DND-41 (cell line): ENCODE measurements at regions not wholly inside any gene's neighbourhood (a gene's known extent, or its start where the extent isn't known, plus 50 kb on each side); places are given as distances from the start of the nearest gene placed in this dataset.

Experiments used
- ATAC-seq: fragments of 200-7000 bp; cut with Tn5 transposase; 3 replicates; pipeline ENCODE4 v1.9.1; 2021; ENCODE audit warnings: low read depth; ENCODE audit not compliant: insufficient read depth
- DNase-seq: peaks from one replicate; pipeline ENCODE4 v3.0.0-alpha.2; 2020
- H2AFZ ChIP-seq: 2 replicates; pipeline ENCODE4 v1.6.0; 2012; ENCODE audit warnings: low read depth, low read length
- H3K27ac ChIP-seq: 2 replicates; pipeline ENCODE4 v1.5.1; 2012; ENCODE audit warnings: low read length, inconsistent platforms
- H3K27me3 ChIP-seq: fragments of 200-600 bp; sonication (generic); 2 replicates; pipeline ENCODE4 v1.6.0; 2012; ENCODE audit warnings: low read length, mild to moderate bottlenecking, inconsistent platforms; ENCODE audit not compliant: insufficient read depth, poor library complexity
- H3K36me3 ChIP-seq: 2 replicates; pipeline ENCODE4 v1.5.1; 2012; ENCODE audit warnings: low read length, inconsistent platforms; ENCODE audit not compliant: insufficient read depth
- H3K4me1 ChIP-seq: 2 replicates; pipeline ENCODE4 v1.5.1; 2012; ENCODE audit warnings: mild to moderate bottlenecking, low read length; ENCODE audit not compliant: insufficient read depth
- H3K4me2 ChIP-seq: 2 replicates; pipeline ENCODE4 v1.6.0; 2012; ENCODE audit warnings: mild to moderate bottlenecking, moderate library complexity, low read length, inconsistent platforms; ENCODE audit not compliant: insufficient read depth
- H3K4me3 ChIP-seq, 2 experiments: fragments of 200-600 bp in 1 of 2; shearing (Covaris generic) in 1 of 2; 2 replicates each; pipeline ENCODE4 v1.5.1; 2012 to 2016; ENCODE audit warnings: inconsistent platforms in 2 of 2, low read length in 2 of 2, mild to moderate bottlenecking in 2 of 2, low read depth in 1 of 2, moderate library complexity in 1 of 2
- H3K79me2 ChIP-seq: 2 replicates; pipeline ENCODE4 v1.6.0; 2012; ENCODE audit warnings: low read length, inconsistent platforms; ENCODE audit not compliant: insufficient read depth
- H3K9ac ChIP-seq: 2 replicates; pipeline ENCODE4 v1.6.0; 2012; ENCODE audit warnings: low read depth, mild to moderate bottlenecking, inconsistent platforms, low read length, moderate library complexity
- H3K9me3 ChIP-seq: 2 replicates; pipeline ENCODE4 v1.5.1; 2012; ENCODE audit warnings: low read length, moderate library complexity, mild to moderate bottlenecking, inconsistent platforms; ENCODE audit not compliant: insufficient read depth, severe bottlenecking
- H4K20me1 ChIP-seq: 2 replicates; pipeline ENCODE4 v1.6.0; 2012; ENCODE audit warnings: low read length; ENCODE audit not compliant: insufficient read depth
- EZH2 ChIP-seq: IDR thresholded peaks from 3 replicates; pipeline ENCODE4 v1.6.1; 2012; ENCODE audit warnings: borderline replicate concordance, low read depth, mild to moderate bottlenecking, moderate library complexity, low read length, inconsistent platforms; ENCODE audit not compliant: severe bottlenecking
- TF ChIP-seq, protein P1 (sequence below): IDR thresholded peaks from 2 replicates; pipeline ENCODE4 v1.5.1; 2012; ENCODE audit warnings: borderline replicate concordance, low read length, moderate library complexity, mild to moderate bottlenecking; ENCODE audit not compliant: poor library complexity, severe bottlenecking; ENCODE audit errors: extremely low read depth

- Histone ChIP-seq H3K4me3 (no peak overlapping the region), H3K4me2 (peak overlapping the region; percentile 4; the same call in 1 of the 2 replicates), H3K27ac (peak overlapping the region; percentile 54), H4K20me1 (no peaks in the 10 kb centered on the region), H3K79me2 (no peaks in the 10 kb centered on the region), H3K36me3 (no peaks in the 10 kb centered on the region), H3K27me3 (no peaks in the 10 kb centered on the region), H3K4me1 (peaks cover 14% of the 10 kb centered on the region), H3K9ac (no peak overlapping the region), H3K9me3 (no peaks in the 10 kb centered on the region), H2AFZ (peak overlapping the region; percentile 44; the same call in 1 of the 2 replicates)
- DNase-seq, result peak; percentile 32
- TF ChIP-seq, protein P1, sequence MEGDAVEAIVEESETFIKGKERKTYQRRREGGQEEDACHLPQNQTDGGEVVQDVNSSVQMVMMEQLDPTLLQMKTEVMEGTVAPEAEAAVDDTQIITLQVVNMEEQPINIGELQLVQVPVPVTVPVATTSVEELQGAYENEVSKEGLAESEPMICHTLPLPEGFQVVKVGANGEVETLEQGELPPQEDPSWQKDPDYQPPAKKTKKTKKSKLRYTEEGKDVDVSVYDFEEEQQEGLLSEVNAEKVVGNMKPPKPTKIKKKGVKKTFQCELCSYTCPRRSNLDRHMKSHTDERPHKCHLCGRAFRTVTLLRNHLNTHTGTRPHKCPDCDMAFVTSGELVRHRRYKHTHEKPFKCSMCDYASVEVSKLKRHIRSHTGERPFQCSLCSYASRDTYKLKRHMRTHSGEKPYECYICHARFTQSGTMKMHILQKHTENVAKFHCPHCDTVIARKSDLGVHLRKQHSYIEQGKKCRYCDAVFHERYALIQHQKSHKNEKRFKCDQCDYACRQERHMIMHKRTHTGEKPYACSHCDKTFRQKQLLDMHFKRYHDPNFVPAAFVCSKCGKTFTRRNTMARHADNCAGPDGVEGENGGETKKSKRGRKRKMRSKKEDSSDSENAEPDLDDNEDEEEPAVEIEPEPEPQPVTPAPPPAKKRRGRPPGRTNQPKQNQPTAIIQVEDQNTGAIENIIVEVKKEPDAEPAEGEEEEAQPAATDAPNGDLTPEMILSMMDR, result no peak
- TF ChIP-seq EZH2, result no peak
- ATAC-seq, result peak; percentile 79
These were observed 430.7 kb upstream of the CFAP20DC start for GRCh38 chr3:59480486-59480995.

GRCh38 chr3:59473636-59474035 is 423.8 kb upstream of the CFAP20DC start:
- ATAC-seq, result peak; percentile 59; the same call in 1 of the 3 replicates
- Histone ChIP-seq H3K4me1 (peaks cover 7% of the 10 kb centered on the region; the same call in 1 of the 2 replicates), H3K4me3 (no peak overlapping the region)

GRCh38 chr3:59472541-59472940 is 422.7 kb upstream of the CFAP20DC start:
- no peak overlapping the region for H2AFZ ChIP-seq
- H4K20me1 ChIP-seq, result no peaks in the 10 kb centered on the region
- H3K79me2 ChIP-seq, result no peaks in the 10 kb centered on the region
- H3K27ac ChIP-seq, result no peak overlapping the region
- no peak overlapping the region for H3K9ac ChIP-seq
- no peak for TF ChIP-seq EZH2
- TF ChIP-seq, protein P1, result no peak
- no peaks in the 10 kb centered on the region for H3K27me3 ChIP-seq
- H3K4me2 ChIP-seq, result no peak overlapping the region
- H3K9me3 ChIP-seq, result peaks cover 10% of the 10 kb centered on the region
- no peaks in the 10 kb centered on the region for H3K36me3 ChIP-seq
- DNase-seq (no peak), ATAC-seq (no peak)
- H3K4me3 ChIP-seq, result no peak overlapping the region
- peaks cover 7% of the 10 kb centered on the region; the same call in 1 of the 2 replicates for H3K4me1 ChIP-seq

More at GRCh38 chr3:59473636-59474035, 423.8 kb upstream of the CFAP20DC start:
- Histone ChIP-seq H3K9me3 (peaks cover 10% of the 10 kb centered on the region), H3K36me3 (no peaks in the 10 kb centered on the region), H3K79me2 (no peaks in the 10 kb centered on the region), H3K9ac (no peak overlapping the region), H4K20me1 (no peaks in the 10 kb centered on the region), H3K4me2 (no peak overlapping the region), H3K27me3 (no peaks in the 10 kb centered on the region), H3K27ac (no peak overlapping the region), H2AFZ (no peak overlapping the region)
- TF ChIP-seq EZH2, result no peak
- TF ChIP-seq, protein P1, result no peak
- DNase-seq, result no peak
